NCI-H2081 treated with DMSO at 0.1 percent for 48 hours (cell line): ENCODE measurements at regions not wholly inside any gene's neighbourhood (a gene's known extent, or its start where the extent isn't known, plus 50 kb on each side); places are given as distances from the start of the nearest gene placed in this dataset.
A peak's percentile ranks its signal among the peaks of the same experiment; 100 is the strongest.

ENCODE experiments used
- DNase-seq: peaks from one replicate; lab custom pipeline; 2025; lab: John Stamatoyannopoulos, UW

GRCh38 chr9:119020284-119020683, 349.0 kb downstream of the BRINP1 start:
- no peak for DNase-seq

- no peak for DNase-seq
Observed at GRCh38 chr9:119020730-119021333, 348.4 kb downstream of the BRINP1 start.

GRCh38 chr9:119026120-119026519, 343.1 kb downstream of the BRINP1 start:
- DNase-seq, result peak; percentile 8

GRCh38 chr9:119027901-119028699, 341.1 kb downstream of the BRINP1 start:
- DNase-seq, result no peak

GRCh38 chr9:119029886-119030285, 339.3 kb downstream of the BRINP1 start:
- no peak for DNase-seq

GRCh38 chr9:119033596-119033995, 335.6 kb downstream of the BRINP1 start:
- DNase-seq, result no peak

- DNase-seq, result no peak
Observed at GRCh38 chr9:119036969-119037368, 332.3 kb downstream of the BRINP1 start.

GRCh38 chr9:119043996-119044395, 325.2 kb downstream of the BRINP1 start:
- no peak for DNase-seq

GRCh38 chr9:119044806-119045205, 324.4 kb downstream of the BRINP1 start:
- DNase-seq, result no peak

- DNase-seq, result no peak
Observed at GRCh38 chr9:119047513-119048307, 321.5 kb downstream of the BRINP1 start.

GRCh38 chr9:119050281-119050680, 319.0 kb downstream of the BRINP1 start:
- no peak for DNase-seq

- DNase-seq, result no peak
Observed at GRCh38 chr9:119052339-119053030, 316.8 kb downstream of the BRINP1 start.

GRCh38 chr9:119053070-119053469, 316.2 kb downstream of the BRINP1 start:
- DNase-seq, result no peak

GRCh38 chr9:119060629-119061385, 308.4 kb downstream of the BRINP1 start:
- DNase-seq, result no peak

- no peak for DNase-seq
Observed at GRCh38 chr9:119071636-119072035, 297.6 kb downstream of the BRINP1 start.

- no peak for DNase-seq
Observed at GRCh38 chr9:119074017-119074416, 295.2 kb downstream of the BRINP1 start.

- peak; percentile 28 for DNase-seq
Observed at GRCh38 chr9:119078015-119078414, 291.2 kb downstream of the BRINP1 start.

GRCh38 chr9:119083673-119084072, 285.6 kb downstream of the BRINP1 start:
- DNase-seq, result no peak

- DNase-seq, result no peak
Observed at GRCh38 chr9:119086590-119086989, 282.6 kb downstream of the BRINP1 start.

GRCh38 chr9:119088002-119088547, 281.2 kb downstream of the BRINP1 start:
- peak; percentile 32 for DNase-seq

GRCh38 chr9:119091074-119091473, 278.2 kb downstream of the BRINP1 start:
- no peak for DNase-seq
